A549 (cell line): ENCODE measurements at regions not wholly inside any gene's neighbourhood (a gene's known extent, or its start where the extent isn't known, plus 50 kb on each side); places are given as distances from the start of the nearest gene placed in this dataset.

Experiments used
- ATAC-seq, 2 experiments: fragments of 200-7000 bp in 1 of 2; fragments of >200 bp in 1 of 2; cut with Nextera tagmentation in 1 of 2; cut with Tn5 transposase in 1 of 2; 3 replicates each; pipeline versions ENCODE4 v1.8.0 to v1.9.1; 2018 to 2020; ENCODE audit warnings: mild to moderate bottlenecking in 1 of 2, moderate library complexity in 1 of 2
- CTCF ChIA-PET: fragments of 300-600 bp; sonication (Branson Sonifier 250); formaldehyde crosslinking; extraction: SDS; loops from one replicate; lab custom pipeline; 2021; ENCODE audit warnings: antibody characterized with exemption, inconsistent platforms; lab: Yijun Ruan, JAX
- POLR2A ChIA-PET: fragments of 350-600 bp; formaldehyde crosslinking; extraction: SDS; loops from one replicate; lab custom pipeline; 2021; ENCODE audit warnings: antibody characterized with exemption, inconsistent platforms; lab: Yijun Ruan, JAX
- DNase-seq, 2 experiments: peaks; one replicate each; pipeline versions ENCODE4 v3.0.0 to v3.0.0-alpha.2; 2011 to 2016; ENCODE audit warnings: low read depth in 1 of 2, low spot score in 1 of 2
- FAIRE-seq: peaks from 2 replicates; lab custom pipeline; 2011; peaks lifted over from hg19 to GRCh38; lab: Jason Lieb, UNC
- H3K27ac ChIP-seq, 2 experiments: fragments of >200 bp; sonication (Bioruptor Twin); formaldehyde crosslinking; 3 replicates each; pipeline ENCODE4 v1.5.1; 2016 to 2017
- H3K4me1 ChIP-seq: fragments of >200 bp; sonication (Bioruptor Twin); formaldehyde crosslinking; 3 replicates; pipeline ENCODE4 v1.6.1; 2016
- H3K4me2 ChIP-seq: fragments of >200 bp; sonication (Bioruptor Twin); formaldehyde crosslinking; 3 replicates; pipeline ENCODE4 v1.6.1; 2016
- H3K4me3 ChIP-seq: fragments of >200 bp; sonication (Bioruptor Twin); formaldehyde crosslinking; 3 replicates; pipeline ENCODE4 v1.5.1; 2016
- H3K9me3 ChIP-seq: fragments of >200 bp; sonication (Bioruptor Twin); formaldehyde crosslinking; 3 replicates; pipeline ENCODE4 v1.6.1; 2016
- CBX8 ChIP-seq: fragments of 200-600 bp; sonication (generic); IDR thresholded peaks from 2 replicates; pipeline ENCODE4 v1.6.1; 2016
- E2F6 ChIP-seq: IDR thresholded peaks from 2 replicates; pipeline ENCODE4 v1.6.1; 2012; ENCODE audit warnings: low read depth, borderline replicate concordance
- EHF ChIP-seq: fragments of 250-450 bp; sonication (Bioruptor Pico); IDR thresholded peaks from 2 replicates; pipeline ENCODE4 v1.5.0; 2020; ENCODE audit warnings: mild to moderate bottlenecking
- EP300 ChIP-seq, 2 experiments: fragments of >200 bp; sonication (Bioruptor Twin); formaldehyde crosslinking; IDR thresholded peaks; 2 replicates in 1 of 2; 3 replicates in 1 of 2; pipeline ENCODE4 v1.6.1; 2016 to 2017
- FOSB ChIP-seq: fragments of 250-450 bp; sonication (Bioruptor Pico); IDR thresholded peaks from 2 replicates; pipeline ENCODE4 v1.5.0; 2020; ENCODE audit warnings: mild to moderate bottlenecking, moderate library complexity
- GATA3 ChIP-seq: IDR thresholded peaks from 2 replicates; pipeline ENCODE4 v1.6.1; 2012; ENCODE audit warnings: borderline replicate concordance
- HEYL ChIP-seq: fragments of 250-450 bp; sonication (Bioruptor Pico); IDR thresholded peaks from 2 replicates; pipeline ENCODE4 v1.8.0; 2021; ENCODE audit warnings: mild to moderate bottlenecking, moderate library complexity
- JUNB ChIP-seq: fragments of >200 bp; sonication (Bioruptor Twin); formaldehyde crosslinking; IDR thresholded peaks from 2 replicates; pipeline ENCODE4 v1.6.1; 2016
- KDM1A ChIP-seq: fragments of 200-600 bp; sonication (generic); IDR thresholded peaks from 2 replicates; pipeline ENCODE4 v1.6.1; 2016; ENCODE audit warnings: low read depth, mild to moderate bottlenecking
- MYC ChIP-seq: IDR thresholded peaks from 2 replicates; pipeline ENCODE4 v1.6.1; 2012; ENCODE audit warnings: mild to moderate bottlenecking, inconsistent platforms, low read length, improper control_type of control experiment, borderline replicate concordance
- NPAS2 ChIP-seq: fragments of 250-450 bp; sonication (Bioruptor Pico); IDR thresholded peaks from 2 replicates; pipeline ENCODE4 v1.8.0; 2022; ENCODE audit warnings: mild to moderate bottlenecking, moderate library complexity, borderline replicate concordance
- NR3C1 ChIP-seq: fragments of >200 bp; sonication (Bioruptor Twin); formaldehyde crosslinking; IDR thresholded peaks from 3 replicates; pipeline ENCODE4 v1.6.1; 2017
- PHF8 ChIP-seq: fragments of 200-600 bp; sonication (generic); IDR thresholded peaks from 2 replicates; pipeline ENCODE4 v1.6.1; 2016; ENCODE audit warnings: low read depth, mild to moderate bottlenecking, antibody characterized with exemption, moderate library complexity, borderline replicate concordance
- SREBF2 ChIP-seq: fragments of 450-650 bp; IDR thresholded peaks from 2 replicates; pipeline ENCODE4 v1.6.1; 2014; ENCODE audit warnings: mild to moderate bottlenecking, moderate library complexity
- ZC3H11A ChIP-seq: fragments of 450-650 bp; IDR thresholded peaks from 2 replicates; pipeline ENCODE4 v1.6.1; 2014; ENCODE audit warnings: antibody characterized with exemption, mild to moderate bottlenecking
- ZFP36 ChIP-seq: fragments of 450-650 bp; IDR thresholded peaks from 2 replicates; pipeline ENCODE4 v1.6.1; 2014; ENCODE audit warnings: borderline replicate concordance; ENCODE audit not compliant: partially characterized antibody
- ZNF302 ChIP-seq: fragments of 250-450 bp; sonication (Bioruptor Pico); IDR thresholded peaks from 2 replicates; pipeline ENCODE4 v1.9.0; 2021; ENCODE audit warnings: inconsistent platforms, mild to moderate bottlenecking, moderate library complexity
- WGBS: methylation state at CpG from one replicate; pipeline ENCODE4 v1.1.6; 2017; ENCODE audit errors: missing lambda C conversion rate; 5-methylcytosine and 5-hydroxymethylcytosine counted together
- TF ChIP-seq, protein P1 (sequence below): fragments of 450-650 bp; IDR thresholded peaks from 2 replicates; pipeline ENCODE4 v1.6.1; 2014; ENCODE audit warnings: antibody characterized with exemption
- TF ChIP-seq, protein P2 (sequence below): fragments of 200-600 bp; sonication (generic); IDR thresholded peaks from 2 replicates; pipeline ENCODE4 v1.6.1; 2016; ENCODE audit warnings: antibody characterized with exemption, mild to moderate bottlenecking, moderate library complexity
- TF ChIP-seq, protein P3 (sequence below): fragments of 250-450 bp; sonication (Bioruptor Pico); IDR thresholded peaks from 2 replicates; pipeline ENCODE4 v1.5.0; 2020; ENCODE audit warnings: low read depth, mild to moderate bottlenecking, moderate library complexity

DNA sequence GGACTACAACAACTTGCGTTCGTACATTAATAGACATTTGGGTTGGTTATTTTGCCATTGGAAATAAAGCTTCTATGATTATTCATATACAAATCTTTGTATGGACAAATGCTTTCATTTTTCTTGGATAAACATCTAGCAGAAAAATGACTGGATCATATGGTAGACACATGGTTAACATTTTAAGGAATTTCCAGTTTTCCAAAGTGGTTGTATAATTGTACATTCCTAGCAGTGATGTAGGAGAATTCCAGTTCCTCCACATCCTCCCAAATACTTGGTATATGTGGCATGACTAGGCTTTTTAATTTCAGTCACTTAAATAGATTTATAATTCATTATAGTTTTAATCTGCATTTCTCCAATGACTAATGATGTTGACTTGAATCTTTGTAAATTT, 246.2 kb upstream of the NCAM1 start:
- ATAC-seq: no peak
- Histone ChIP-seq H3K4me2 (no peak overlapping the region), H3K4me1 (no peaks in the 10 kb centered on the region), H3K4me3 (no peak overlapping the region), H3K27ac (no peak overlapping the region), H3K9me3 (no peaks in the 10 kb centered on the region)
- ChIA-PET CTCF (no interaction called here), POLR2A (no interaction called here)
- TF ChIP-seq JUNB (no peak), SREBF2 (no peak), ZC3H11A (no peak), E2F6 (no peak), MYC (no peak), FOSB (no peak), ZNF302 (no peak), NR3C1 (no peak), GATA3 (no peak), NPAS2 (CRISPR knock-in tag) (no peak)
- TF ChIP-seq, protein P1, sequence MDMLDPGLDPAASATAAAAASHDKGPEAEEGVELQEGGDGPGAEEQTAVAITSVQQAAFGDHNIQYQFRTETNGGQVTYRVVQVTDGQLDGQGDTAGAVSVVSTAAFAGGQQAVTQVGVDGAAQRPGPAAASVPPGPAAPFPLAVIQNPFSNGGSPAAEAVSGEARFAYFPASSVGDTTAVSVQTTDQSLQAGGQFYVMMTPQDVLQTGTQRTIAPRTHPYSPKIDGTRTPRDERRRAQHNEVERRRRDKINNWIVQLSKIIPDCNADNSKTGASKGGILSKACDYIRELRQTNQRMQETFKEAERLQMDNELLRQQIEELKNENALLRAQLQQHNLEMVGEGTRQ: no peak
- TF ChIP-seq, protein P2, sequence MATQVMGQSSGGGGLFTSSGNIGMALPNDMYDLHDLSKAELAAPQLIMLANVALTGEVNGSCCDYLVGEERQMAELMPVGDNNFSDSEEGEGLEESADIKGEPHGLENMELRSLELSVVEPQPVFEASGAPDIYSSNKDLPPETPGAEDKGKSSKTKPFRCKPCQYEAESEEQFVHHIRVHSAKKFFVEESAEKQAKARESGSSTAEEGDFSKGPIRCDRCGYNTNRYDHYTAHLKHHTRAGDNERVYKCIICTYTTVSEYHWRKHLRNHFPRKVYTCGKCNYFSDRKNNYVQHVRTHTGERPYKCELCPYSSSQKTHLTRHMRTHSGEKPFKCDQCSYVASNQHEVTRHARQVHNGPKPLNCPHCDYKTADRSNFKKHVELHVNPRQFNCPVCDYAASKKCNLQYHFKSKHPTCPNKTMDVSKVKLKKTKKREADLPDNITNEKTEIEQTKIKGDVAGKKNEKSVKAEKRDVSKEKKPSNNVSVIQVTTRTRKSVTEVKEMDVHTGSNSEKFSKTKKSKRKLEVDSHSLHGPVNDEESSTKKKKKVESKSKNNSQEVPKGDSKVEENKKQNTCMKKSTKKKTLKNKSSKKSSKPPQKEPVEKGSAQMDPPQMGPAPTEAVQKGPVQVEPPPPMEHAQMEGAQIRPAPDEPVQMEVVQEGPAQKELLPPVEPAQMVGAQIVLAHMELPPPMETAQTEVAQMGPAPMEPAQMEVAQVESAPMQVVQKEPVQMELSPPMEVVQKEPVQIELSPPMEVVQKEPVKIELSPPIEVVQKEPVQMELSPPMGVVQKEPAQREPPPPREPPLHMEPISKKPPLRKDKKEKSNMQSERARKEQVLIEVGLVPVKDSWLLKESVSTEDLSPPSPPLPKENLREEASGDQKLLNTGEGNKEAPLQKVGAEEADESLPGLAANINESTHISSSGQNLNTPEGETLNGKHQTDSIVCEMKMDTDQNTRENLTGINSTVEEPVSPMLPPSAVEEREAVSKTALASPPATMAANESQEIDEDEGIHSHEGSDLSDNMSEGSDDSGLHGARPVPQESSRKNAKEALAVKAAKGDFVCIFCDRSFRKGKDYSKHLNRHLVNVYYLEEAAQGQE: no peak
- TF ChIP-seq, protein P3, sequence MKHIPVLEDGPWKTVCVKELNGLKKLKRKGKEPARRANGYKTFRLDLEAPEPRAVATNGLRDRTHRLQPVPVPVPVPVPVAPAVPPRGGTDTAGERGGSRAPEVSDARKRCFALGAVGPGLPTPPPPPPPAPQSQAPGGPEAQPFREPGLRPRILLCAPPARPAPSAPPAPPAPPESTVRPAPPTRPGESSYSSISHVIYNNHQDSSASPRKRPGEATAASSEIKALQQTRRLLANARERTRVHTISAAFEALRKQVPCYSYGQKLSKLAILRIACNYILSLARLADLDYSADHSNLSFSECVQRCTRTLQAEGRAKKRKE: no peak
- no peak for FAIRE-seq
- 86% methylated on average over 2 of the region's 2 CpGs for WGBS
- no peak for DNase-seq

- FAIRE-seq (no peak), DNase-seq (no peak), ATAC-seq (no peak)
- ChIA-PET CTCF (interaction anchor here (1.1 kb wide), 1 partner anchor 77 kb away, joined by 3 read pairs; no protein-coding TSS in a partner anchor), POLR2A (no interaction called here)
- Histone ChIP-seq H3K4me3 (no peak overlapping the region), H3K4me1 (no peaks in the 10 kb centered on the region), H3K27ac (no peak overlapping the region), H3K4me2 (no peak overlapping the region), H3K9me3 (no peaks in the 10 kb centered on the region)
- WGBS: 0% methylated on average over 1 of the region's 1 CpG
- no peak for TF ChIP-seq EP300 (IDR thresholded peaks at IDR 0.05)
- no peak for TF ChIP-seq PHF8
- TF ChIP-seq, protein P3: no peak
- TF ChIP-seq HEYL (CRISPR knock-in tag): no peak
- no peak for TF ChIP-seq KDM1A
- TF ChIP-seq EHF: no peak
- no peak for TF ChIP-seq CBX8
- TF ChIP-seq ZFP36: no peak
Observed at GRCh38 chr11:112718483-112718882, 242.7 kb upstream of the NCAM1 start.
